ENCODE measurements at regions not wholly inside any gene's neighbourhood (a gene's known extent, or its start where the extent isn't known, plus 50 kb on each side); places are given as distances from the start of the nearest gene placed in this dataset.

DNA sequence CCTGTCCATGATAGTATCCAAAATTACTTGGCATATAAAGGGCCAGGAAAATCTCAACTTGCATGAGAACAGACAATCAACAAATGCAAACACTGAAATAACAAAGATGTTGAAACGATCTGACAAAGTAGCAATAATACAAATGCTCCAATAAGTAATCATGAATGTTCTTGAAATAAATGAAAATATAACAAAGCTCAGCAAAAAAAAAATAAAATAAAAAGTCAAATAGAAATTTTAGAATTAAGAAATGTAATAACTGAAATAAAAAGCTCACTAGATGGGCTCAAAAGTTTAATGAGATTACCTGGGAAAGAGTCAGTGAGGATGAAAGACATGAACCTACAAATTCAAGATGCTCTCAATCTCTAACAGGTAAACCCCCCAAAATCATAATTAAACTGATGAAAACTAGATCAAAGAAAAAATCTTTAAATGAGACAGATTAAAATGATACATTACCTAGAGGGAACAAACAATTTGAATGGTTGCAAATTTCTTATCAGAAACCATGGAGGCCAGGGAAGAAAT, 319.0 kb upstream of the IRX3 start:
- Histone ChIP-seq H3K4ac (ENCODE audit: low read depth, low read length) (no peak overlapping the region), H4K91ac (ENCODE audit: low read depth, low read length) (no peak overlapping the region), H2BK12ac (ENCODE audit: low read length) (no peak overlapping the region), H3K9ac (ENCODE audit: low read length) (no peak overlapping the region), H3K4me3 (ENCODE audit: low read depth, low read length) (no peak overlapping the region), H3K4me2 (ENCODE audit: low read length) (no peak overlapping the region), H4K12ac (ENCODE audit: low read depth, low read length) (no peak overlapping the region), H3K27ac (ENCODE audit: low read depth, low read length) (no peak overlapping the region), H3K79me2 (ENCODE audit: control insufficient read depth, insufficient read depth, low read length, poor library complexity) (no peaks in the 10 kb centered on the region), H3K9me3 (ENCODE audit: insufficient read depth, low read depth, low read length) (no peaks in the 10 kb centered on the region), H3K27me3 (ENCODE audit: insufficient read depth, low read length) (no peaks in the 10 kb centered on the region), H3K36me3 (ENCODE audit: control insufficient read depth in 1 of 2, insufficient read depth in 2 of 2, low read length in 2 of 2) (no peaks in the 10 kb centered on the region), H2BK5ac (ENCODE audit: low read depth, low read length, poor library complexity) (no peak overlapping the region), H4K8ac (ENCODE audit: low read depth, low read length) (no peak overlapping the region), H3K79me1 (ENCODE audit: low read length) (no peaks in the 10 kb centered on the region), H3K4me1 (ENCODE audit: control insufficient read depth in 1 of 2, insufficient read depth in 2 of 2, low read length in 2 of 2) (no peaks in the 10 kb centered on the region), H3K23ac (ENCODE audit: low read length) (no peak overlapping the region), H3K18ac (ENCODE audit: low read length) (no peak overlapping the region), H2AFZ (ENCODE audit: insufficient read depth, low read length, poor library complexity) (no peak overlapping the region), H3K14ac (ENCODE audit: low read length) (no peak overlapping the region), H2BK120ac (ENCODE audit: insufficient read depth, low read length, poor library complexity) (no peak overlapping the region), H2AK5ac (ENCODE audit: low read length) (no peak overlapping the region)
- no peak for DNase-seq
- WGBS (ENCODE audit: extremely low coverage, insufficient coverage, insufficient read length) = no CpG with 5 or more reads among the region's 1 CpG

DNA sequence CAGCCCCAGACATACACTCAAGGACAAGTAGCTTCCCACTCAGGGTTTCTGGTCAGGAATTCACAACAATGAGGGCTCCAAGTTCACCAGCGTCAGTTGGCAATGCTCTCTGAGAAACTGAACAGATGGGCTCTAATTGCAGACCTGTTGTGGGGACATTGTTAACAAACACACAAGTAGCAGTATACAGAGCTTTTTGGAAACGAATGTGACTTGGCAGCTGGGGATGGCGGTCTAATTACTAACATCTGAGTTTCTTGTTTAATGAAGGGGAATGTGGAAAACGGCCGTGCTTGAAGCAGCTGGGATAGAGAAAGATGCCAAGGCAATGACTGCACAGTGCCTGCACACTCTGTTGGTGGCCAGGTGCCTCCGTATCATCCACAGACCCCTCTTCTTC, 316.1 kb upstream of the IRX3 start:
- H3K14ac ChIP-seq (ENCODE audit: low read length) = no peak overlapping the region
- no peaks in the 10 kb centered on the region for H3K79me2 ChIP-seq (ENCODE audit: control insufficient read depth, insufficient read depth, low read length, poor library complexity)
- H3K9ac ChIP-seq (ENCODE audit: low read length) = no peak overlapping the region
- no peak overlapping the region for H2AK5ac ChIP-seq (ENCODE audit: low read length)
- H3K36me3 ChIP-seq (ENCODE audit: control insufficient read depth in 1 of 2, insufficient read depth in 2 of 2, low read length in 2 of 2) = no peaks in the 10 kb centered on the region
- H3K4me2 ChIP-seq (ENCODE audit: low read length) = no peak overlapping the region
- H4K8ac ChIP-seq (ENCODE audit: low read depth, low read length) = no peak overlapping the region
- no peak overlapping the region for H3K27ac ChIP-seq (ENCODE audit: low read depth, low read length)
- no peak overlapping the region for H3K18ac ChIP-seq (ENCODE audit: low read length)
- no peak overlapping the region for H4K12ac ChIP-seq (ENCODE audit: low read depth, low read length)
- no peak overlapping the region for H3K4me3 ChIP-seq (ENCODE audit: low read depth, low read length)
- H3K23ac ChIP-seq (ENCODE audit: low read length) = no peak overlapping the region
- no peak overlapping the region for H2AFZ ChIP-seq (ENCODE audit: insufficient read depth, low read length, poor library complexity)
- no peaks in the 10 kb centered on the region for H3K79me1 ChIP-seq (ENCODE audit: low read length)
- no peaks in the 10 kb centered on the region for H3K4me1 ChIP-seq (ENCODE audit: control insufficient read depth in 1 of 2, insufficient read depth in 2 of 2, low read length in 2 of 2)
- DNase-seq = no peak
- WGBS (ENCODE audit: extremely low coverage, insufficient coverage, insufficient read length) = no CpG with 5 or more reads among the region's 6 CpGs
- no peak overlapping the region for H2BK120ac ChIP-seq (ENCODE audit: insufficient read depth, low read length, poor library complexity)
- no peaks in the 10 kb centered on the region for H3K27me3 ChIP-seq (ENCODE audit: insufficient read depth, low read length)
- H3K9me3 ChIP-seq (ENCODE audit: insufficient read depth, low read depth, low read length) = no peaks in the 10 kb centered on the region
- no peak overlapping the region for H2BK5ac ChIP-seq (ENCODE audit: low read depth, low read length, poor library complexity)
- H3K4ac ChIP-seq (ENCODE audit: low read depth, low read length) = no peak overlapping the region
- H2BK12ac ChIP-seq (ENCODE audit: low read length) = no peak overlapping the region
- no peak overlapping the region for H4K91ac ChIP-seq (ENCODE audit: low read depth, low read length)

DNA sequence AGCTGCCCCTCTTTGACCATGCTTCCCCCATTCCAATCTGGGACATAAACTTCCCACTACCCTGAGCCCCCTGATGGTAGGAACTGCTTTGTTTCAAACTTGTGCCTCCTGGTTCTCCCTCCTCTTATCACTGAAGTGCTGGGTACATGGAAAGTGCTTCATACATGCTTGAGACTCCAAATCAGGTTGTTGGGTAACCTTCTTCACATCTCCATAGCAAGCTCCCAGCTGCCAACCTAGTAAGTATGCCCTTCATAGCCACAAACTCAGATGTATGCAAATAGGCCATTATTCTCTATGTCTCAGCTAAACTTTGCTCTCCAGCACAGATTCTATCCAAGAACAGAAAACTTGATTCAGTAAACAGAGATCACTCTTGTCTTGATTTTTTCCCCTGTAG, 310.6 kb upstream of the IRX3 start:
- H3K23ac ChIP-seq (ENCODE audit: low read length) = no peak overlapping the region
- no peak overlapping the region for H3K4ac ChIP-seq (ENCODE audit: low read depth, low read length)
- no peak overlapping the region for H2BK5ac ChIP-seq (ENCODE audit: low read depth, low read length, poor library complexity)
- H3K4me2 ChIP-seq (ENCODE audit: low read length) = no peak overlapping the region
- H4K8ac ChIP-seq (ENCODE audit: low read depth, low read length) = no peak overlapping the region
- H4K12ac ChIP-seq (ENCODE audit: low read depth, low read length) = no peak overlapping the region
- H3K4me1 ChIP-seq (ENCODE audit: control insufficient read depth in 1 of 2, insufficient read depth in 2 of 2, low read length in 2 of 2) = no peaks in the 10 kb centered on the region
- H3K18ac ChIP-seq (ENCODE audit: low read length) = no peak overlapping the region
- H2AK5ac ChIP-seq (ENCODE audit: low read length) = no peak overlapping the region
- H2BK120ac ChIP-seq (ENCODE audit: insufficient read depth, low read length, poor library complexity) = no peak overlapping the region
- H3K36me3 ChIP-seq (ENCODE audit: control insufficient read depth in 1 of 2, insufficient read depth in 2 of 2, low read length in 2 of 2) = no peaks in the 10 kb centered on the region
- no peaks in the 10 kb centered on the region for H3K9me3 ChIP-seq (ENCODE audit: insufficient read depth, low read depth, low read length)
- no peaks in the 10 kb centered on the region for H3K27me3 ChIP-seq (ENCODE audit: insufficient read depth, low read length)
- no peak overlapping the region for H2AFZ ChIP-seq (ENCODE audit: insufficient read depth, low read length, poor library complexity)
- no peak overlapping the region for H3K27ac ChIP-seq (ENCODE audit: low read depth, low read length)
- H4K91ac ChIP-seq (ENCODE audit: low read depth, low read length) = no peak overlapping the region
- DNase-seq = no peak
- no peak overlapping the region for H3K9ac ChIP-seq (ENCODE audit: low read length)
- no peak overlapping the region for H2BK12ac ChIP-seq (ENCODE audit: low read length)
- no peak overlapping the region for H3K4me3 ChIP-seq (ENCODE audit: low read depth, low read length)
- H3K79me2 ChIP-seq (ENCODE audit: control insufficient read depth, insufficient read depth, low read length, poor library complexity) = no peaks in the 10 kb centered on the region
- H3K14ac ChIP-seq (ENCODE audit: low read length) = no peak overlapping the region
- no peaks in the 10 kb centered on the region for H3K79me1 ChIP-seq (ENCODE audit: low read length)

DNA sequence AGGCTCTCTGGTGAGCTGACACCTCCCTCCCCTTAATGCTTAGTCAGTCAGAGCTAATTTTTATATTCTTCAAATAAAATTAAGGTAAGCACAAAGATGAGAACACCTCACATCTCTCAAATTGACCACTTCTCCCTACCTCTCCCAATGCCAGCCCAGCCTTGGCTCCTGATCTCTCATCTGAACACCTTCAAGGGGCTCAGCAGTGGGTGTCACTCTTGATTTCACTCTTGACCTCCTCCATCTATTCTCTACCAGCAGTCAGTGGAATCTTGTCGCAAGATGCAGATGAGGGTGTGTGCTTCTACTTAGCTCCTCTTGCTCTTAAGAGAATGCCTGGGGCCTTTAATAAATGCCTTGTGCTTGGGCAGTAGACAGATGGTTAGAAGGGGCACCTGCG, 309.0 kb upstream of the IRX3 start:
- H3K23ac ChIP-seq (ENCODE audit: low read length) = no peak overlapping the region
- H3K27ac ChIP-seq (ENCODE audit: low read depth, low read length) = no peak overlapping the region
- no peaks in the 10 kb centered on the region for H3K79me2 ChIP-seq (ENCODE audit: control insufficient read depth, insufficient read depth, low read length, poor library complexity)
- H2BK12ac ChIP-seq (ENCODE audit: low read length) = no peak overlapping the region
- no peak for DNase-seq
- no peak overlapping the region for H2AK5ac ChIP-seq (ENCODE audit: low read length)
- H3K14ac ChIP-seq (ENCODE audit: low read length) = no peak overlapping the region
- no peak overlapping the region for H3K4me3 ChIP-seq (ENCODE audit: low read depth, low read length)
- H3K18ac ChIP-seq (ENCODE audit: low read length) = no peak overlapping the region
- H4K91ac ChIP-seq (ENCODE audit: low read depth, low read length) = no peak overlapping the region
- no peaks in the 10 kb centered on the region for H3K79me1 ChIP-seq (ENCODE audit: low read length)
- no peak overlapping the region for H2AFZ ChIP-seq (ENCODE audit: insufficient read depth, low read length, poor library complexity)
- no peak overlapping the region for H4K12ac ChIP-seq (ENCODE audit: low read depth, low read length)
- H3K4me2 ChIP-seq (ENCODE audit: low read length) = no peak overlapping the region
- no peaks in the 10 kb centered on the region for H3K4me1 ChIP-seq (ENCODE audit: control insufficient read depth in 1 of 2, insufficient read depth in 2 of 2, low read length in 2 of 2)
- H3K27me3 ChIP-seq (ENCODE audit: insufficient read depth, low read length) = no peaks in the 10 kb centered on the region
- H3K36me3 ChIP-seq (ENCODE audit: control insufficient read depth in 1 of 2, insufficient read depth in 2 of 2, low read length in 2 of 2) = no peaks in the 10 kb centered on the region
- H2BK5ac ChIP-seq (ENCODE audit: low read depth, low read length, poor library complexity) = no peak overlapping the region
- no peak overlapping the region for H4K8ac ChIP-seq (ENCODE audit: low read depth, low read length)
- no peak overlapping the region for H3K4ac ChIP-seq (ENCODE audit: low read depth, low read length)
- no peaks in the 10 kb centered on the region for H3K9me3 ChIP-seq (ENCODE audit: insufficient read depth, low read depth, low read length)
- H2BK120ac ChIP-seq (ENCODE audit: insufficient read depth, low read length, poor library complexity) = no peak overlapping the region
- no peak overlapping the region for H3K9ac ChIP-seq (ENCODE audit: low read length)
- no CpG with 5 or more reads among the region's 2 CpGs for WGBS (ENCODE audit: extremely low coverage, insufficient coverage, insufficient read length)

All from trophoblast cell (in vitro differentiated cells and primary cell).